GM19025 (cell line): ENCODE measurements at regions not wholly inside any gene's neighbourhood (a gene's known extent, or its start where the extent isn't known, plus 50 kb on each side); places are given as distances from the start of the nearest gene placed in this dataset.

Source experiments
- ATAC-seq: cut with Tn5 transposase; IDR thresholded peaks from one replicate; pipeline ENCODE4 v1.9.1; 2021; ENCODE audit warnings: mild to moderate bottlenecking, low read depth, moderate library complexity; ENCODE audit not compliant: unreplicated experiment

DNA sequence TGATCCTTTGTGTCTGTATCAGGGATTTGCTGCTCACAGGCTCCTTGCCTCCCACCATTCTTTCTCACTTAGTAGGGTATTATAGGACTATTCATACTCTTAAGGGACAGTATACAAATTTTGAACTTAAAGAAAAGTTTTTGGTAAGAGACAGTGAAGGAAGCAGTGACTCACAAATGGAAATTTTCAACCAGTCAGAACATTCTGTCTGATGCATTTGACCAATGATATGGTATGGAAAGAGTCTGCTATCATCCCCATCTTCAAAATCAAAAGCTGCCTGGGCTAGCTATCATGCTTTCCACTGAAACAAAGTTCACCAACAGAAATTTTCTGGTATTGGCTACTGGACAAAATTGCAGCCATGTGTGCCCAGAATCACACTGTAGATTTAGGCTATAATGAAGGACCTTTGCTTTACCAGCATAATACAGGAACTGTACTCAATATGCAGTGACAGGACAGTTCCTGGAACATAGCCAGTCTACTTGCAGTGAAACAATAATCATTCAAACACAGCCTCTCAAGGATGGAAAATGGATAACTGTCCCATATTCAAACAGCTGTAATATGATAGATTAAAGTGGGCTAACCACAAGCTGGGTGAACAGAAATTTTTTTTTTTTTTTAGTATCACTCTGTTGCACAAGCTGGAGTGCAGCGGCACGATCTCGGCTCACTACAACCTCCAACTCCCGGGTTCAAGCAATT is 109.0 kb upstream of the ACSL4 start:
- no peak for ATAC-seq

DNA sequence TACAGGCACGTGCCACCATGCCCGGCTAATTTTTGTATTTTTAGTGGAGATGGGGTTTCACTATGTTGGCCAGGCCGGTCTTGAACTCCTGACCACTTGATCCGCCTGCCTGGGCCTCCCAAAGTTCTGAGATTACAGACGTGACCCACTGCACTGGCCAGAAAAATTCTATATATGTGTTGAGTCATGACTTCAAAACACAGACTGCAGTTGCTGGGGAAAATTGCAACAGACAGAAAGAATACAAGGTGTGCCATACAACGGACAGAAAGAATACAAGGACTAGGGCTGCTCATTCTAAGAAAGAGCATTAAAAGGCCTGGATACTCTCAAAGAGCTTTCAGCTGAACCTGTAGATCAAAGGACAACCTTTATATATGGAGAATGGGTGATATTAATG is 109.6 kb upstream of the ACSL4 start:
- ATAC-seq, result no peak

- ATAC-seq, result peak; percentile 52
These were observed 111.1 kb upstream of the ACSL4 start for GRCh38 chrX:109843963-109844751.

DNA sequence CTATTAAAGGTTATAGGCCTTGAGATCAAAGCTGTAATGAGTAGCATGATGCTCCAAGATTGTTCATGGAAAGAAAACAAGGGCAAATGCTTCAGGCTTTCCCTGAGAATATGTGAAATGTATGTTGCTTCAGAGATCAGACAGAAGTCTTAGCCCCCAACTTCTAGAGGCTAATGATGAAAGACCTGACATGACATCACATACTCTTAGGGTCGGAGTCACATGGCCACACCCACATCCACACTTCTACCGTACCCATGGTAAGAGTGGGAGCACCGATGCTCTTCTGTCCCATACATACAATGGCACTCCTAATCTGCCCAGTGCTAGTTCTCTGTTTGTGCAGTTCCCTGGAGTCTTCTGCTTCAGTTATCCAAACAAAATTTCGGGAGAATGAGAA is 111.9 kb upstream of the ACSL4 start:
- ATAC-seq, result no peak

DNA sequence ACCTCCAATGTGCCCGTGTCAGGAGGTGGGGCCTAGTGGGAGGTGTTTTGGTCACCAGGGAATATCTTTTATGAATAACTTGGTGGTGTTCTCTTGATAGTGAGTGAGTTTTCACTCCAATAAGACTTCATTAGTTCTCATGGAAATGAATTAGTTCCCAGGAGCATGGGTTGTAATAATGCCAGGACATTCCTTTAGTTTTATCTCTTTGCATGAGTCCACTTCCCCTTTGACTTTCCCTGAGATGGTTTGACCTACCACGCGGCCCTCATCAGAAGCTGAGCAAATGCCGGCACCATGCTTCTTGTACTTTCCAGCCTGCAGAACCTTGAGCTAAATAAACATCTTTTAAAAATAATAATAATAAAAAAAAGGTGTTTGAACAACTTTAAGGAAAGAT is 112.9 kb upstream of the ACSL4 start:
- no peak for ATAC-seq

- no peak for ATAC-seq
These were observed 114.5 kb upstream of the ACSL4 start for GRCh38 chrX:109847257-109848187.

DNA sequence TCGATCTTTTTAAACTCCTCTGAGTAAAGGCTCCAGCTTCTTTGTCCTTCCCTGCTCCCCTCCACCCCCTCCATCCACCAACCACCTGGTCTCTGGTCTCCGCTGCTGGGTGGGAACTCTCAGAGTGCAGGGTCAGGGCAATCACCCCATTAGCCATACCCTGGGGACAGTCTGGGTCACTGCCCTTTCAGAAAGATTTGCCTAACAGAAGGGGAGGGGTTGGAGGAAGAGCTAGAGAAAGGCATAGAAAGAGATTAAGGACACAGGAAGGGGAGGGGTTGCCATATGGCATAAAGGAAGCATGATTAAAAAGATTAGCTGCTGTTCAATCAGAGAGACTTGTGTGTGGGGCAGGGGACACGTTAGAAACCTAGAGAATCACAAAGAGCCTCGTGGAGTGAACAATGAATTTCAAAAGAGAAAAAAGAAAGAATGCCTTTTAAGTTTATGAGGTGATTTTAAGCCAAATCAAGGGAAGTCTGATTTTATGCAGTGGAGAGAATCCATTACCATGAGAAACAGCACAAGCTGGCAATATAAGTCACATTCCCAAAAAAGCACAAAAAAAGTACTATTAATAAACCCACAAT is 115.5 kb upstream of the ACSL4 start:
- ATAC-seq, result peak; percentile 90

DNA sequence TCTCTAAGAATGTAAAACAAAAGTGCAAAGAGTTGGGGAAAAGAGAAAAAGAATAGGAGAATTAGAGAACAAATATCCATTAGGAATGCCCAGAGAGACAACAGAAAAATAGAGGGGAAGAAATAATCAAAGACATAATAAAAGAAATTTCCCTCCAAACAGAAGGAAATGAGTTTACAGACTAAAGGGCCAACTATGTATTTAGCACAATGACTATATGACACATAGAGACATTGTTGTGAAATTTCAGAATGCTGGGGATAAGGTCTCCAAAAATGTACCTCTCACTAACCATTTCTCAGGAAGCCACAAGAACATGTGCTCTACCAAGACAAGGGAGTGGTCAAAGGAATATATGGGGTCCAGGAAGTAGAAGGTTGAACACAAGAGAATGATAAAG is 121.0 kb upstream of the ACSL4 start:
- ATAC-seq, result no peak

DNA sequence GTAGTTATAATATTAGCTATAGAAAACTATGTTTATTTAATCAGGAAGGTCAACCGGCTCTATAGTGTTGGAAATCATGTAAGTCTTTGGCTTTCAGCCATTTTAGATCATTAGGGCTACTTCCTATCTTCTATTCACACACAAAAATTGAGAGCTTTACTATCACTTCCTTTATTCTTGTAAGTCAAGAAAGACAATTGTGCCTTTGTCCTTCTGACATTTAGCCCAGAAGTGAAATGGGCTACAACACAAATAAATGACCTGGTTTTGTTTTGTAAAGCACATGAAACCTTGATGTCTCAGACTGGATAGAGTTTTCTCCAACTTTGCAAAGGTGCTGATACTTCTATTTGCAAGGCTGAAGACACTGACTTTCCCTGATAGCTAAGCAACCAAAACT is 122.4 kb upstream of the ACSL4 start:
- peak; percentile 58 for ATAC-seq

DNA sequence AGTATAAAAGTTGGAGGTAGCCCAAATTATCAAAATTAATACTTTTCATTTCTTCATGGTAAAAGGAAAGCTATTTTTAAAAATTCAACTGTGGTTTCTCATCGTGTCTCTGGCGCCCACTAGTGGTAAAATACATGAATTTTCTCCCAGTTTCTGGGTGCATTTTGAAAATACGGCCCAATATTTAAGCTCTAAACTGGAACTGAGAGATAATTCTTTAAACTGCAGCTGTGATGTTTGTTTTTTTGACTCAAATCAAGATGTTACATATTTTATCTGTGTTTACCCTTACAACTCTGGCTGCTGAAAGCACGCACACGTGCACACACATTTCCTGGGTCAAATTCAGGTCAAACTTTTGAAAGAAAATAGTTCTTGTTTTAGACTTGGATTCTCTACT is 123.9 kb upstream of the ACSL4 start:
- ATAC-seq, result no peak

- no peak for ATAC-seq
These were observed 124.6 kb upstream of the ACSL4 start for GRCh38 chrX:109857584-109858228.

DNA sequence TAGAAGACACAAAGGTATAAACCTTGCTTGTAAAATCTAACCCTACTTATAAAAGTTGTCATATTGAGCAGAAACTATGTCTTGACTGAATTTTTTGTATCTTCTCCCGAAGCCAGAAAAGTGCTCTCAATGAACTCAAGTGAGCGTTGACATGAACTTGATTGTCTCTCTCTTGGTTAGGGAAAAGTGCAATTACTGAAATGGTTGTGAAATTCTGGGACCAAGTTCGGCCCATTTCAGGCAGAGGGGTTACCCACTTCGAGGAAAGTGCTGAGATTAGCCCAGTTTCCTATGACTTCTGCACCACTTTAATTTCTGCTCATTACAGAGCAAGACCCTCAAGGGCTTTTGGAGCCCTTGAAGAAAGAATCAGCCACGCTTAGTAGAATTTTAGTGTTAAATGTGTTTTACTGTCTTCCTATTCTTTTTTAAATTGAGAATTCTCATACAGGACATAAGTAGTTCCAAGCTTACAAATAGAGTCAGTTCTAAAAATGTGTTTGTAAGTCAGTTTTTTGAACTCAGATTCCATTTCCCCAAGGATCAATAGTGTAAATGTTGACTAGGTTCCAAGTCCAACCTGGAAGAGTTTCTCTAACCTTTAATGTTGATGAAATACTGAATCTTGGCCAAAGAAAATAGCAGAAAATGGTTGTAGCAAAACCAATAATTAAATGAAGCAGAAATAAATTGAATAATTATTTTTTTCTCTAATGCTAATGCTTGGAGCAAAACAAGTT is 125.7 kb upstream of the ACSL4 start:
- no peak for ATAC-seq

DNA sequence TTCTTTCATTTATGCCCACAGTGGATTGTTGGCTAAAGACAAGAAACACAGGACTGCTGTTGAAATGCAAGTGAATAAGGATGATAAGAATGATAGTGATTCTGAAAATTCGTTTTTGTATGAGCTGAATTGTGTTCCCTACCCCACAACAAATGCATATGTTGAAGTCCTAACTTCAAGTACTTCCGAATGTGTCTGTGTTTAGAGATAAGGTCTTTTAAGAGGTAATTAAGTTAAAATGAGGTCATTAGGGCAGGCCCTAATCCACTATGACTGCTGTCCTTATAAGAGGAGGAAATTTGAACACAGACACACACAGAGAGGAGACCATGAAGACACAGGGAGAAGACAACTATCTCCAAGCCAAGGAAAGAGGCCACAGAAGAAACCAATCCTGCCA is 126.6 kb upstream of the ACSL4 start:
- no peak for ATAC-seq

DNA sequence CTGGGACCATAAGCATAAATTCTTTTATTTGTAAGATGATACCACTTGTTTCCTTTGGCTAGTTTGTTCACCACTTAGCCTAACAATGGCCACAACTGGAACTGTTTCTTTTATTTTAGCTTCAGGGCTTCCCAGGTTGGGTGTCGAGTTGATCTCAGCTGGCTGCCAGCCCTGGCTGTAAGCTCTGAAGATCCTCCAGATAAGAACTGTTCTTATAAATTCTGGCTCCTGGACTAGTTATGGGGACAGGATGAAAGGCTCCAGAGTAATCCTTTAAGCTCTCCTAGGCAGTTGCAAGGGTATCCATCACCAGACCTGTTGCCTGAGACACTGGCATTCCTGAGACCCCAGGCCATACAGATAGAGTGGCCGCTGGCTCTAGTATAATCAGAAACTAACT is 129.4 kb upstream of the ACSL4 start:
- ATAC-seq, result no peak

GRCh38 chrX:109863811-109864210 is 130.8 kb upstream of the ACSL4 start:
- ATAC-seq, result no peak

- no peak for ATAC-seq
These were observed 131.6 kb upstream of the TMEM164 start for GRCh38 chrX:109871121-109871888.

GRCh38 chrX:109872021-109872732 is 130.7 kb upstream of the TMEM164 start:
- no peak for ATAC-seq

DNA sequence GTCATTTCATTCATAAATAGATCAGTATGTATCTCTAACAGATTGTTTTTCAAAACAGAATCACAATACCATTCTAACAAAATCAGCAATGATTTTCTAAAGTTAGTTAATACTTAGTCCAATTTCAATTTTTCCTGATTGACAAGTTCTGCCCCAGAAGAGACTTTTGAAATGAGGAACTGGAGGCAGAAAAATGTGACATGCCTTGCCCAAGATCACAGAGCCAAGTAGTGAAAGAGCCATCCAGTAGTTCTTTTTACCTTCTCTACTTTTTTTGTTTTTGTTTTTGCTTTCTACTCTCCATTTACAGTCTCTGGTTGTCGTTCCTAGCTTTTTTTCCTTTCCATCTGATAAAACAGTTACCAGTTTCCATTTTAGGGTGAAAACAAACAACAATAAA is 129.3 kb upstream of the TMEM164 start:
- ATAC-seq, result no peak
